GF-D8 (cell line): ENCODE measurements at regions not wholly inside any gene's neighbourhood (a gene's known extent, or its start where the extent isn't known, plus 50 kb on each side); places are given as distances from the start of the nearest gene placed in this dataset.

Experiments used
- DNase-seq: peaks from one replicate; lab custom pipeline; 2025; lab: John Stamatoyannopoulos, UW

DNA sequence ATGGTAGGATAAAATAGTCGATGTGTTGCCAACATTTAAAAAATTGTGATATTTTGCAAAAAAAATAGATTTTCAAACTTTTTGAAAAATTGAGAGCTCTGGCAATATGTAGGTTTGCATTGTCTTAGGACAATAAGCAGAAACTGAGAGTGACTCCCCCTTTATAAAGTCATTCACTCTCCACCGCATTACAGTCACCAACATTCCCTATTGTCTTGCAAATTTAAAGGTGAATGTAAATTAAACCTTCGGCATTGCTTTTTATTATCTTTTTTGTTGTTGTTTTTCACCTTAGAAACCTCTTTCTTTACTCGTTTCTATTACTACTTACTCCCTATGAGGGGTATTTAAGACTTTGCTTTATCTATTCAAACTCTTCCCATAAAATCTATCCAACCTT lies 944.2 kb downstream of the DTWD2 start:
- no peak for DNase-seq

DNA sequence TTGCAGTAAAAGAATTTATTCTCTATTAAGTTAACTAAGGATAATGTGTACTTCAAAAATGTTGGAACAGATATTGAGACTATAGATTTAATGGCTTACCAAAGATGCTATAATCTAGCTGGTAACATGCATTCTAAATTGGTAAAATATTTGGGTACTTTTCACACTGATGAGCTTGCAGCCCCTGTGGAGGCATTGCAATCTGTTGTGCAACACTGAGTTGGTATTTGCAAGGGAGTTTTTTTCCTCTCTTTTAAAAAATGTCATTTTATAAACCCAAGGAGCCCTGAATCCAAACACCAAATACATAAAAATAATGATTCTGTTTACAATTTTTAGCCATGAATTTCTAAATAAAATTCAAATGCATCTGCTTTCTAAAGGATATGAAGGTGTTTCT lies 944.8 kb downstream of the DTWD2 start:
- no peak for DNase-seq

DNA sequence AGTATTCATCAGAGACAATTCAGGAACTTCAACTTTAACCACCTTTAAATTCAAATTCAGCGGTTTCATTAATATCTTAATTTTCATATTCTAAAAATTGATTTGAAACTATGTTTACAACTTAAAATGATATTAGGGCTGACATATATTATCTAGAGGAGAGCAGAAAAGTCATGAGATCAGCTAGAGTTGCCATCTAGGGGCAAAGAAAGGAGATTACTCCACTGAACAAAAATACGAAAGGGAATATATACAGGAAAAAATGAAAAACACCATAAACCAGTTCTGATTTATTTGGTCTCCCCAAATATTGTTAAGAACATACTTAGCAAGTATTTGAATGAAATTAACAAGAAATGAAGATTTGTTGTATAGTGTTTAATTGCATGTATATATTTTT lies 946.3 kb downstream of the DTWD2 start:
- no peak for DNase-seq

DNA sequence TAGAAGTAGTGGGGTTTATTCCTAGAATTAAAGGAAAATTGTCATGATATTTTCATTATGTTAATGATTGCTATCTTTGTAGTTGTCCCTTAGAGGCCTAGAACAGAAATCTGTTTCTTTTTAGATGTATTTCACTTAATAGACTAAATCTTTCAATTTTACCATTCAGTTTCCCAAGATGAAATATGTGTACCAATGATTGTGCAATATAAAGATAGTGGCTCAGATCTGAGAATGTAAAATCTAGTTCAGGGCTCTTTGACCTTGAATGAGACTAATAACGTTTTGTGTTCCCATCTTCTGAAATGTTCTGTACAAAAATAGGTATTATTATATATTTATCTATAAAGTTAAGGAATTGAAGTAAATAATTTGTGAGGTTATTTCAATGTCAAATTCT lies 947.9 kb downstream of the DTWD2 start:
- no peak for DNase-seq

DNA sequence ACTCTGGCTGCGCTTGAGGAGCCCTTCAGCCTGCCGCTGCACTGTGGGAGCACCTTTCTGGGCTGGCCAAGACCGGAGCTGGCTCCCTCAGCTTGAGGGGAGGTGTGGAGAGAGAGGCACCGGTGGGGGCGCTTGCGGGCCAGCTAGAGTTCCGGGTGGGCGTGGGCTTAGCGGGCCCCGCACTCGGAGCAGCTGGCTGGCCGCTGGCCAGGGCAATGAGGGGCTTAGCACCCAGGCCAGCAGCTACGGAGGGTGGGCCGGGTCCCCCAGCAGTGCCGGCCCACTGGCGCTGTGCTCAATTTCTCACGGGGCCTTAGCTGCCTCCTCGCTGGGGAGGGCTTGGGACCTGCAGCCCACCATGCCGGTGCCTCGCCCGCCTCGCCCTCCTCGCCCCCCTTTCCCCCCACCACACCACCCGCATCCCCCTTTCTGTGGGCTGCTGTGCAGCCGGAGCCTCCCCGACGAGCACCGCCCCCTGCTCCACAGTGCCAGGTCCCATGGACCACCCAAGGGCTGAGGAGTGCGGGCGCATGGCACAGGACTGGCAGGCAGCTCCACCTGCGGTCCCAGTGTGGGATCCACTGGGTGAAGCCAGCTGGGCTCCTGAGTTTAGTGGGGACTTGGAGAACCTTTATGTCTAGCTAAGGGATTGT lies 954.5 kb downstream of the DTWD2 start:
- no peak for DNase-seq

DNA sequence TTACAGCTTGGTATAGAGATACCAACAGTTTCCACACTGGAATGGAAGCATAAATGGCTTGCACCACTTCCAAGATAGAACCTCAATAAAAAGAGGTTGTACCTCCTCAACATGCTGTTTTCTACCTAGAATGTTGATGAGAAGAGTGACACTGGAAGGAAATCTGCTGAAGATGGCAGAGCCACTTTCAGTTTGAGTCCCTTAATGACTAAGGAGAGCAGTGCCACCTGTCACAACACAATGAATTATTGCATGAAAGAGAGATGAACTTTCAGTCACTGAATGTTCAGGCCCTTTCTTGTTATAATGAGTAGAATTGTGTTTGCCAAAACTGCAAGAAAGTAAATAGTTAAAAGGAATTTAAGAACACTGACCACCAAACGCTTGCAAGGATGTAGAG lies 958.5 kb downstream of the DTWD2 start:
- DNase-seq, result no peak

DNA sequence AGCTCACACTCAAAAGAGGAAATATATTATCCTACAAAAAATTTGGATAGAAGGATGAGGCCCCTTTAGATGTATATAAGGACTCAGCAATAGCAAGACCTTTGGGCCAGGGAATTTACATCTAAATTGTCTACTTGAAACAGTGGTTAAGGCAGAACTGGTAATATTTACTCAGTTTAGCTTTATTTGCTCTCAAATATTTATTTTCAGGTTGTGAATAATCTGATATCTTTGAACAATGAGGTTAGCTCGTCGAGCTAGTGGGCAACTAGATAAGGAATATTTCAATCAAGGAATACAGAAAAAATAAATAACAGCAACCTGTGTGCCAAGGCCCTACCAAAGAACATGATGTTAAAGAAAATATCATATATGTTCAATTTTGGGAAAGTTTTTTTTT lies 966.3 kb downstream of the DTWD2 start:
- no peak for DNase-seq

DNA sequence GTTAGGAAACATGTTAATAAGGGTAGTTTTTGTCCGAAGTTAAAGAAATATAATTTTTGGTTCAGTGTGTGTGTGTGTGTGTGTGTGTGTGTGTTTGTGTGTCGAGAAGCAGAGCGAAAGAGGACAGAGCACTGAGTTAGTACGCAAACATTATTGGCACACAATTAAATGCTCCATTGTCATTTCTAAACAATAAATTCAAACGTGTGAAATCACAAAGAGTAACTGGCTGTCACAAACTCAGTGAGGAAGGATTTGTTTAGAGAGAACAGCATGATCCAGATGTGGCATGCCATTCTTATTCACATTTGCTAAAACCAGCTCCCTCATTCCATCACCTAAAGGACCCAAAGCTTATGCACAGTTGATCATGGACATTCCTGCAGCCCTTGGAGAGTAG lies 970.8 kb downstream of the DTWD2 start:
- DNase-seq, result no peak

DNA sequence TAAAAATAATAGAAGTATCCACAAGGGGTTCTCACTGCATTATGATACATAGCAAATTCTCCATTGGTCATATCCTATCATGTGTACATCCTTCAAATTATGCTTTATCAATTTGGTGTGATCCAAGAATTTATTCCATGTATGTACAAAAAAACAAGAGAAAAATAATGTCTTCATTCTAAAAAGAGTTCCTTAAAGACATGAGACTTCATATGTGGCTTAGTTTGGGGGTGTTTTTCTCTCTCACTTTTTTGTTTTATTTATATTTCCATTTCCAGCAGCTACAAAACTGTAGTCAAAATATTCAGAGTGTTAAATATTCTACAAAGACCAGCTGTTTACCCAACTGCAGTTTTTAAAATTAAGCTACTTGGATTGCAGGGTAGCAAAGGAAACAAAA lies 972.0 kb downstream of the DTWD2 start:
- no peak for DNase-seq

DNA sequence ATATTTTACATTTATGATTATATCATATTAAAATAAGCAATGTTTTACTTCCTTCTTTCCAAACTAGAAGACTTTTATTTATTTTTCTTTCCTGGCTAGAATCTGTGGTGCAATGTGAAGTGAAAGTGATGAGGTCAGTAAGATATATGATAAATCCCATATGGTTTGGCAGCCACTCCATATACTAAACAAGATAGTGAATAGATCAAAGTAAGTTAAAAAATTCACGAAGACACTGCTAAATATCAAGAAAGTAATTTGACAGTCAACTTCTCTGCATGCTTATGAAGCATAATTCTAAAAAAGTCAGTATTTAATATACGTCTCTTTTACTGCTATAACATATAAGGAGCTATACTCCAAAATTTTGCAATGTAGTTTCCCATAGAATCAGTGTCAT lies 972.8 kb downstream of the DTWD2 start:
- no peak for DNase-seq

DNA sequence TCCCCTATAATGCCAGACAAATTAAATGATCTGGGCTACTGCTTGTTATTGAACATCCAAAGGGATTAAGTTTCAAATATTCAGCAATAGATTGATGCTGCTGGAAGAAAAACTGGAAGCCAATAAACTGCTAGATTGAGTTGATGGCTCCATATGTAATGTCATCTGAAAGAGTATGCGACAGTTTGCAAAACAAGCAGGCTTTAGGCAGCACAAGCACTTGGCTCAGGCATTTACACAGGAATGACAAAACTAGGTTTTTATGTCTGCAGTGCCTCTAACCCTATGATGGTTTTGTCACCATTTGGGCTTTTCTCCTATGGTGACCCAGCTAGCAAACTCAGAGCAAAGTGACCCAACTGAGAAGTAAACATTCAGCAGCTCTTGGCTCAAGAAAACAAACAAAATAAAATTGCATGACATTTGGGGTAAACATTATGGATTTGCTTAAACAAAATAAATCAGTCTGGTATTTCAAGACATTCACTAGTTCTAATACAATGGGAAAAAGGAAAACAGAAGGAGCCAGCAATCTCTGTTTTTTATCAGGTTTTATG lies 978.5 kb downstream of the DTWD2 start:
- DNase-seq, result no peak

DNA sequence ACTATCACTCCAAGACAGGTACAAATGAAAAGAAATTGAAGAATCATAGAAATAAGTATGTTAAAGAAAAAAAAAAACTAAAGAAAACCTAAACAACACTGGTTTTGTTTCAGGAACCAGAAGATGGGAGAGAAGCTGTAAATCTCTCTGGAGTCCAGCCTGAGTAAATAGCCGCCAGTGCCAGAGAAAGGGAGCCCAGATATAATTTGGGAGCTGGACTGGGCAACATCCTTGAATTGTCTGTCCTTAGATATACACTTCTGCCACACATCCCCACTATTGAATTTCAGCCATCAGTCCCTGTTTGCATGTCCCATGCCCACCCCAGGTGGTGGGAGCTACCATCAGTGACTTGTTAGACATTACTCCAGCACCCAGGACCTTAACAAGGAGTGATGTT lies 979.6 kb downstream of the DTWD2 start:
- no peak for DNase-seq

DNA sequence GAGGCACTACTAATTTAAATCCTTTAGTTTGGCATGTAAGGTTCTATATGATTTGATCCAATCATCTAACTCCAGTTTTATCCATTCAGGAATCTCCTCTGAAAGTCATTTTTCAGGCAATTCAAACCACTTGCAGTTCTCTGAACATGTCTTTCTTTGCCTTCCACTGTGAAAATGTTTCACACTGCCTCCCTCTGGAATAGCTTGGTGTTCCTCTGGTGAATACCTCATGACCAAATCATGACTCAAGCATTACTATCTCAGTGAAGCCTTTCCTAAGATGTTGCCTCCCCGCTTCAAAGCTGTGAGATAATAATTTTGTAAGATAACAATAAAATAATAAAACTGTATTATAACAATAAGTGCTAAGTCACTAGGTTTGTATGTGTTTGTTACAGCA lies 981.1 kb downstream of the DTWD2 start:
- DNase-seq, result no peak

DNA sequence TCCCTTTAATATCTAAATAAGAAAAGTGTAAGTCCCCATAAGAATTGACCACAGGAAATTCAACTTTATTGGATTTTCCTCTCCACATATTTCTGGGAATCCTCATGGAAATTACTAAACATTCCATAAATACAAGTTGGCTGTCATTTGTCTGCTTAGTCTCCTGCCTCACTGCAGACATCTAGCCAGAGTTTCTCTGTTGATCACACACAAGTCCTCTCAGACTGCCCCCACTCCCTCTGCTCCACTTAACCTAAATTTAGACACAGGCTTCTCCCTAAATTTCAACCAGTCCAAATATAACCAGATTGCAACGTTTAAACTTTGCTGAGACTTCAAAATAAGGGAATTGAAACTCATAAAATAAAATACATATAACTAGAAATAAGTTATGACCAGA lies 982.1 kb downstream of the DTWD2 start:
- no peak for DNase-seq

DNA sequence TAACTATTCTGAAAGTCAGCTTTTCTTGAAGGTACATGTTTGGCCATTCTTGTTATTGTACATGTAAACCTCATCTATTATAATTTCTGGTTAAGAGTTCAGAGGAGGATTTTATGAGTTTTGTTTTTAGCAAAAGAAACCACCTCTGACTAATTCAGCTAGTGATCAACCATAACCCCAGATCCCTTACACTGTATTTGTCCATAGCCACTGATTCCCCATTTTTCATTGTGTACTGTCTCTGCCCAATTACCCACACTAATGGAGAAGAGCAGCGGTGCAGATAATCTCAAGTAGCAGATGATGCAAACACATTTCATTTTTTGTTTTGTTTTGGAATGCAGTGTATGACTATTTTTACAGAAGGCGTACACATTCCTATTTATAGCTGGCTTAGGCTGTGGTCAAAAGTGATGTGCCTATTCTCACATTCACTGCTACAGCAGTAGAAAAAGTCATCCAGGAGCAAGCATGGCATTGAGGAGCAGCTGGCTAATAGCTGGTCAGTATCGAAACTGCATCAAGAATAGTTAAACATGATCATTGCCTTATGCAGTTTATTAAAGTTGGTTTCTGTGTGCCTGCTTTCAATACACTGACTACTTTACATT lies 988.3 kb downstream of the DTWD2 start:
- no peak for DNase-seq

DNA sequence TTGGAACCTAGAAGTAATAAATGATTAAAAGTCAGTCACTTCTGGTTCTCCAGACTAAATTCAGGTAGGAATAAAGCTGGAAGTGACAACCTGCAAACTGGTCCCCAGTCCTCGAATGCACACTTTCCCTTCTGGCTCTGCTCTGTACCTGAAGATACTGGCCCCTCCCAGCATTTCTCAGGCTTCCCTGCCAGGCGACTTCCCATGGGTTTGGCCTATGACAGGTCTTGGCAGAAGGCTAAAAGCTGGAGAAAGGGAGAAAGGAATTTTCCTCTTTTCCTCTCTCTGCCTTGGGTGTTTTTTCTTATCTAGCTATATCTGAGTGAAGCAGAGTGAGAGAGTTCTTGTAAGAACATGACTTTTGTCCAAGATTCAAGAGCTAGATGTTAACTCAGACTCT lies 1005.7 kb downstream of the DTWD2 start:
- no peak for DNase-seq

DNA sequence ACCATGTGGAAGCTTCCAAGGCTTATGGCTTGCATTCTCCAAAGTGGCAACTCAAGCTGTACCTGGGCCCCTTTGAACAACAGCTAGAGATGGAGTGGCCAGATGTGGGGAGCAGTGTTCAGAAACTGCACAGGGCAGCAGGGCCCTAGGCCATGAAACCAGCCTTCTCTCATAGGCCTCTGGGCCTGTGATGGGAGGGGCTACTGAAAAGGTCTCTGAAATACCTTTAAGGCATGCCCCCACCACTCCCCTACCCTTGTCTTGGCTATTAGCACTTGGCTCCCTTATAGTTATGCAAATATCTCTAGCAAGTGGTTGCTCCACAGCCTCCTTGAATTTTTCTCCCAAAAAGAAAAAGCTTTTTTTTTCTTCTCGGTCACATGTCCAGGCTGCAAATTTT lies 1014.6 kb downstream of the DTWD2 start:
- DNase-seq, result no peak

DNA sequence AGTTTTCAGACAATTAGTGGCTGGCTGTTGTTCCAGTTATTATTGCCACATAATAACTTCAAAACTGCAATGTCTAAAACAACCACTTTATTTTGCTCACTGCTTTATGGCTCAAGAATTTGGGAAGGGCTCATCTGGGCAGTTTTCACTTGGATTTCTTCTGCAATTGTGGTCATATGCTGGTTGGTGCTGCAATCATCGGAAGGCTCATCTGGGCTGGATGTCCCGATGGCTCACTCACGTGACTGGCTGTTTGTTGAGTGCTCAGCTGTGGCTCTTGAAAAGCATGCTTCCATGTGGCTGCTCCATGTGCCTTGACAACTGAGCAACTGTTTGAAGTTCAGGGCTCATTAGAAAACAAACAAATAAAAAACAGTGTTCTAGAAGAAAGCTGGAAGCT lies 1032.5 kb downstream of the DTWD2 start:
- no peak for DNase-seq

DNA sequence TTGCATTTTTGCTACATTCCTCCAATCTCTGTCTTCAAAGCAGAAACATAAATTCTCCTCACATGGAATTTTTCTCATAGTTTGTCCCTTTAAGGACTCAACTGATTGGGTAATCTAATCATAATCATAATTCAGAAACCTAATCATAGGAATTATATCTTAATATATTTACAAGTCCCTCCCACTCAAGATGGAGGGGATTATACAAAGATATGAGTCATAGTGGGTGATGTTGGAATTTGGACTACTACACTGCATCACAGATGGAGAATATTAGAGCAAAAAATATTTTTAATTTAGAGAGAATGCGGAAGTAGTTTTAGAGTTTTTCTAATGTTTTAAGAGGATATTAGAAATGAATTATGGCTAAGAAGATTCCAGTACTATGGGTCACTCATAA lies 1034.0 kb downstream of the DTWD2 start:
- no peak for DNase-seq

DNA sequence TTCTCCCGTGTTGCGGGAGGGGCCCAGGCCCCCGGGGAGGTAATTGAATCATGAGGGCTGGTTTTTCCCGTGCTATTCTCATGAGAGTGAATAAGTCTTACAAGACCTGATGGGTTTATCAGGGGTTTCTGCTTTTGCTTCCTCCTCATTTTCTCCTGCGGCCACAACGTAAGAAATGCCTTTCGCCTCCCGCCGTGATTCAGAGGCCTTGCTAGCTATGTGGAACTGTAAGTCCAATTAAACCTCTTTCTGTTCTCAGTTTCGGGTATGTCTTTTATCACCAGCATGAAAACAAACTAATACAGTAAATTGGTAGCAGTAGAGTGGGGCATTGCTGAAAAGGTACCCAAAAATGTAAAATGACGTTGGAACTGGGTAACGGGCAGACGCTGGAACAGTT lies 1035.1 kb downstream of the DTWD2 start:
- DNase-seq, result no peak

DNA sequence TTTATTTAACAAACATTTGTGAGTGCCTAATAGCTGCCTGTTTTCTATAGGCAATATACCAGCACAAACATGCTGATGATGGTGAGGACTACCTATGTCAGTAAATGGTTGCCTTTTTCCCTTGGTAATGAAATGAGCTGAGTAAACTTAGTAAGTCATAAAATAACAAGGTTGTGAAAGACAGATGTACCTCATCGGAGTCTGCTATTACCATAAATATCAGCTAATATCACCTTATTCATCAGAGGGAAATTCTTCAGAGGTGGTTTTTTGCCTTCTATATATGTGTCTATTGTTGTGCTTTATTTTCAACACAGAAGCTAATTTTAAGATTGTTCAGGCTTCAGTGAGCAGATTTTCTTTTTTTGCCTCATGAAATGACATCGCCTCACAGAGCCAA lies 1040.5 kb downstream of the DTWD2 start:
- DNase-seq, result no peak

DNA sequence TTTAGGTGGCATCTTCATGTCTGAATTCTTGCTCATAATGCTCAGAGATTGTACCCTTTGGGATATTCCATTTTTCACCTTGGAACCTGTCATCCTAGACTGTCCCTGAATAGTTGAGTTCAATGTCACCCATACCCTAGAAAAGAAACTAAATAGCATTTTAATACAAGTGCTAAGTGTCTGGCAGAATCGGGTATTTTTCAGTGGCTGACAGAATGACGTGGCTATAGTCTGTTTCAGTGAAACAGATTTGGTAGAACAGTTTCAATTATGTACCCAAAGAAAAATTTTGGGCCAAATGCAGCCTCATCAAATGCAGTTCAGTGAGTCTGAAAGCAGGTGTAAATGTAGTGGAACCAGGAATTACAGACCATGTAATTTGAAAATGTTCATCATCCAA lies 1041.2 kb downstream of the DTWD2 start:
- DNase-seq, result no peak

DNA sequence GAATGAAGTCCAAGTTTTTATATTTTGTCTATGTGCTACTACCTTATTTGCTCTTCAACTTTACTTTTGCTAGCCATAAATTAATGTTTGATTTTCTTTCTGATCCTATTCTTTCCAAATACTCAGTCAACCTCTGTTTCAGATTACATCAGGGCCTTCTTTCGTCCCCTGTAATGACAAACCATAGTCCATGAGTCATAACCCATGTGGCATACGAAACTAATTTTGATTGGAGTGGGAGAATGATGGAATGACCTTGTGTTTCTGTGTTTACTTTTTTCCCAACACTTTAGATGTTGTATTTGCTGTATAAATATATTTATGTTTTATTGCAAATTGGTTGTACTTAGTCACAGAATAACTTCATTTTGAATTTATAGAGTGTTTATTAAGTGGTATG lies 1043.1 kb downstream of the DTWD2 start:
- DNase-seq, result no peak

DNA sequence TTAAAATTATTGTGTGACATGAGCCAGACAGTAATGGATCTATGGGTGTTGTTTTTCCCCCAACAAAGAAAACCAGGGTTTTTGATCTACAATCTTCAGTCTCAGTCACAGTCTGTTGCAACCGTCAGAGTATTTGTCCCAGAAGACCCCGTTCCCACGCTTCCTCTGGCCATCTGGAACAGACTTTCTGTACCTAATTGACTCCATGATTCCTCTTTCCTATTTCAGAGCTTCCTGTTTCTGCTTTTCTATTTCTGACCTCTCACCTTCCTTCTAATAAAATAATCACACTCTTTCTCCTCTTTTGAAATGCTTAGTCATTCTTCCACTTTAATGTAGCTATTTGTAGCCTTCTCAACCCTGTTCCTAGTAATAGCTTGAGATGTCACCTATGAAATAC lies 1044.8 kb downstream of the DTWD2 start:
- no peak for DNase-seq
